HG03442 (cell line): ENCODE measurements at regions not wholly inside any gene's neighbourhood (a gene's known extent, or its start where the extent isn't known, plus 50 kb on each side); places are given as distances from the start of the nearest gene placed in this dataset.
"Not testable (repeated sequence)": the region's sequence is repeated elsewhere in the genome, so short reads cannot be mapped to it uniquely, and the experiment has no call there.

Experiments
- ATAC-seq: cut with Tn5 transposase; IDR thresholded peaks from one replicate; pipeline ENCODE4 v1.9.1; 2021; ENCODE audit warnings: mild to moderate bottlenecking, moderate library complexity; ENCODE audit not compliant: unreplicated experiment

GRCh38 chr15:22238959-22239805, 158.9 kb downstream of the OR4M2 start:
- ATAC-seq = not testable (repeated sequence)

GRCh38 chr15:22239806-22240180, 159.5 kb downstream of the OR4M2 start:
- no peak for ATAC-seq

- no peak for ATAC-seq
Measured at GRCh38 chr15:22240403-22240802, 160.1 kb downstream of the OR4M2 start.

GRCh38 chr15:22240986-22241385, 160.7 kb downstream of the OR4M2 start:
- ATAC-seq = no peak

- no peak for ATAC-seq
Measured at GRCh38 chr15:22241451-22241850, 161.1 kb downstream of the OR4M2 start.

- ATAC-seq = not testable (repeated sequence)
Measured at GRCh38 chr15:22242311-22242710, 162.0 kb downstream of the OR4M2 start.

- no peak for ATAC-seq
Measured at GRCh38 chr15:22243440-22244130, 163.3 kb downstream of the OR4M2 start.

GRCh38 chr15:22249511-22249910, 169.2 kb downstream of the OR4M2 start:
- not testable (repeated sequence) for ATAC-seq

- not testable (repeated sequence) for ATAC-seq
Measured at GRCh38 chr15:22250501-22251290, 170.4 kb downstream of the OR4M2 start.

GRCh38 chr15:22251422-22251821, 171.1 kb downstream of the OR4M2 start:
- ATAC-seq = no peak

- not testable (repeated sequence) for ATAC-seq
Measured at GRCh38 chr15:22252047-22252446, 171.7 kb downstream of the OR4M2 start.

GRCh38 chr15:22252521-22252920, 172.2 kb downstream of the OR4M2 start:
- ATAC-seq = not testable (repeated sequence)

GRCh38 chr15:22253002-22253675, 172.8 kb downstream of the OR4M2 start:
- ATAC-seq = not testable (repeated sequence)

GRCh38 chr15:22253676-22254408, 173.5 kb downstream of the OR4M2 start:
- ATAC-seq = peak; percentile 88

- ATAC-seq = peak; percentile 12
Measured at GRCh38 chr15:22254409-22255045, 174.2 kb downstream of the OR4M2 start.

- not testable (repeated sequence) for ATAC-seq
Measured at GRCh38 chr15:22255606-22256005, 175.3 kb downstream of the OR4M2 start.

GRCh38 chr15:22256389-22257046, 176.2 kb downstream of the OR4M2 start:
- not testable (repeated sequence) for ATAC-seq

- ATAC-seq = no peak
Measured at GRCh38 chr15:22257047-22258008, 177.0 kb downstream of the OR4M2 start.
